NCI-H2171 treated with DMSO at 0.1 percent for 48 hours (cell line): ENCODE measurements at regions not wholly inside any gene's neighbourhood (a gene's known extent, or its start where the extent isn't known, plus 50 kb on each side); places are given as distances from the start of the nearest gene placed in this dataset.

ENCODE experiments used
- DNase-seq: peaks from one replicate; lab custom pipeline; 2025; lab: John Stamatoyannopoulos, UW

- DNase-seq: no peak
These were observed 287.8 kb downstream of the UTP18 start for GRCh38 chr17:51548125-51548524.

GRCh38 chr17:51555153-51555552 lies 294.8 kb downstream of the UTP18 start:
- DNase-seq: no peak

GRCh38 chr17:51559778-51560177 lies 299.4 kb downstream of the UTP18 start:
- no peak for DNase-seq

GRCh38 chr17:51560398-51560797 lies 300.1 kb downstream of the UTP18 start:
- DNase-seq: no peak

GRCh38 chr17:51563961-51564360 lies 303.6 kb downstream of the UTP18 start:
- no peak for DNase-seq

GRCh38 chr17:51572115-51572514 lies 311.8 kb downstream of the UTP18 start:
- DNase-seq: no peak
